Right renal cortex interstitium (tissue), 3 donors: ENCODE measurements at regions not wholly inside any gene's neighbourhood (a gene's known extent, or its start where the extent isn't known, plus 50 kb on each side); places are given as distances from the start of the nearest gene placed in this dataset.

Source experiments
- DNase-seq, 3 donors: peaks; one replicate each; pipeline ENCODE4 v3.0.0-alpha.2; 2013; ENCODE audit warnings: low read depth in 3 of 3, low spot score in 2 of 3

GRCh38 chr1:243917177-243917862 lies 67.3 kb upstream of the AKT3 start:
- peak in 1 of 3 donors; percentile 48 for DNase-seq

DNA sequence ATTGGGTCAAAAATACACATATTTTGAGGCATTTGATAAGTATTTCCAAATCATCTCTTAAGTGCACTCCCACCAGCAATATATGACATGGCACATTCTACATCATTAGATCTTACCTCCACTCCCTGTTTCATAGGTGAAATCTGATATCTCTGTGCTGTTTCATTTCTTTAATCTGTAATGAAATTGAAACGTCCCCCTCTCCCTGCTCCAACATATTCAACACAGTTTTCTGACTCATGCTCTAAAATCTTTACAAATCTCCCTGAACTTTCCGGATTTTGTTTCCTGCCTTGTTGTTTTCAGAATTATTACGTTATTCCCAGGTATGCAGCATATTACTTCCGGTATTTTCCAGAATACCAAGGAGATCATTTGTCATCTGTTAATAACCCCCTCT lies 66.1 kb upstream of the AKT3 start:
- DNase-seq: no peak

DNA sequence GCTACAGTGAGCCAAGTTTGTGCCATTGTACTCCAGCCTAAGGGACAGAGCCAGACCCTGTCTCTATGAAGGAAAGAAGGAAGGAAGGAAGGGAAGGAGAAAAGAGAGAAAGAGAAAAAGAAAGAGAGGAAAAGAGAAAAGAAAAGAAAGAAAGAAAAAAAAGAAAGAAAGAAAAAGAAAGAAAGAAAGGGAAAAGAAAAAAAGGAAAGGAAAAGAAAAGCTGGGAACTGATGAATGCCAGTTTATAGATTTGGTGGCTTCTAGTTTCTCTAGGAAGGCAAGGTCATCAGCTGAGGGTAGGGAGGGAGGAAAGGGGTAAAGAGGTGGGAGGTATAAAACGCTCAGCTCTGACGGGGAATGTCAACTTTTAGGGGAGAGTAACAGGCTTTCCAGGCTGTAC lies 62.3 kb upstream of the AKT3 start:
- no peak for DNase-seq

- no peak for DNase-seq
Measured at GRCh38 chr1:243910607-243911006, 60.6 kb upstream of the AKT3 start.

GRCh38 chr1:243903895-243904294 lies 53.9 kb upstream of the AKT3 start:
- no peak for DNase-seq

GRCh38 chr1:243903041-243903440 lies 53.0 kb upstream of the AKT3 start:
- no peak for DNase-seq

GRCh38 chr1:243902100-243902499 lies 52.1 kb upstream of the AKT3 start:
- no peak for DNase-seq
